ENCODE measurements at regions not wholly inside any gene's neighbourhood (a gene's known extent, or its start where the extent isn't known, plus 50 kb on each side); places are given as distances from the start of the nearest gene placed in this dataset.

DNA sequence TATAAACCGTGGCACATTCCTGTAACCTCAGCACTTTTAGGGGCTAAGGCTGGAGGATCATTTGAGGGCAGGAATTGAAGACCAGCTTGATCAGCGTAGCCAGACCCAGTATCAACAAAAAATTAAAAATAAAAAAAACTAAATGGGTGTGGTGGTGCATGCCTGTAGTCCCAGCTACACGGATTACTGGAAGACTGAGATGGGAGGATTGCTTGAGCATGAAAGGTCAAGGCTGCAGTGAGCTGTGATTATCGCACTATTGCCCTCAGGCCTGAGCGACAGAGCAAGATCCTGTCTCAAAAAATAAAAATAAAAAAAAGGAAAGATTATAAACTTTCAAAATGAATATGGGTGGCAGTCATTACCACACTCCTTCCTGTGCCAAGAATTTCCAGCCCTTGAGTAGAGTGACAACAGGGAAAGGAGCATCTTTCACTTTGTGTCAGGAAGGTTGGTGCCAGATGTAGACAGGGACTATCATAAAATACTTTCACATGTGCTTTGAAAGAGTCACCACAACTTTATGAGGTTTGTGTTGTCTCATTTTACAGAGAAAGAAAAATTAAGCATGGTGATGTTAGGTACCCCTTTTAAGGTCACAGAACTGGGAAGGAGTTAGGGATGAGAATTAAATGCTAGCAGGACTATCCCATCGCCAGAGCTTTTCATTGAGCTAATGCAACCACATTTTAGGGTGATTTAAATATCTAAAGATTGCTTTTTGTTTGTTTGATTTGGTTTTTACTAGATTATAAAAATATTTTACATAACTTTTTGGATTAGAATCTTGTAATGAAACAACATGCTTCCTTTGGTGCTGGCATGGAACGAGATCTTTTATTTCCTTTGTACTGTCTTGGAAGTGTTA, 1617.4 kb upstream of the ACVR2A start:
- DNase-seq (no peak), ATAC-seq (ENCODE audit: low read depth) (no peak)
- H3K4me3 ChIP-seq (ENCODE audit: control extremely low read depth in 1 of 5, extremely low read depth in 1 of 5, insufficient read depth in 1 of 5, low read depth in 2 of 5, low read length in 4 of 5): no peak overlapping the region
- no peak overlapping the region for H3K9ac ChIP-seq (ENCODE audit: low read length)
- no peaks in the 10 kb centered on the region for H3K79me2 ChIP-seq (ENCODE audit: control insufficient read depth, insufficient read depth, low read length)
- CTCF ChIA-PET: no interaction called here
- no peaks in the 10 kb centered on the region for H3K27me3 ChIP-seq (replicated peaks in 1 of 4; ENCODE audit: control extremely low read depth in 1 of 4, control insufficient read depth in 3 of 4, insufficient read depth in 4 of 4, low read length in 3 of 4)
- no peaks in the 10 kb centered on the region for H3K36me3 ChIP-seq (replicated peaks in 1 of 2; ENCODE audit: control extremely low read depth in 1 of 2, control insufficient read depth in 1 of 2, extremely low read depth in 1 of 2, insufficient read depth in 2 of 2, low read length in 1 of 2)
- H3K27ac ChIP-seq (ENCODE audit: low read length in 2 of 2): no peak overlapping the region
- no peaks in the 10 kb centered on the region for H4K20me1 ChIP-seq (ENCODE audit: control insufficient read depth, insufficient read depth, low read length, poor library complexity, severe bottlenecking)
- no peak overlapping the region for H3K27ac Mint-ChIP-seq
- no peak overlapping the region for H3K4me3 Mint-ChIP-seq
- intact Hi-C loops (cut with micrococcal nuclease): no loop called here
- no peak overlapping the region for H3K4me2 ChIP-seq (replicated peaks; ENCODE audit: low read depth, low read length, poor library complexity, severe bottlenecking)
- TF ChIP-seq, protein P1, sequence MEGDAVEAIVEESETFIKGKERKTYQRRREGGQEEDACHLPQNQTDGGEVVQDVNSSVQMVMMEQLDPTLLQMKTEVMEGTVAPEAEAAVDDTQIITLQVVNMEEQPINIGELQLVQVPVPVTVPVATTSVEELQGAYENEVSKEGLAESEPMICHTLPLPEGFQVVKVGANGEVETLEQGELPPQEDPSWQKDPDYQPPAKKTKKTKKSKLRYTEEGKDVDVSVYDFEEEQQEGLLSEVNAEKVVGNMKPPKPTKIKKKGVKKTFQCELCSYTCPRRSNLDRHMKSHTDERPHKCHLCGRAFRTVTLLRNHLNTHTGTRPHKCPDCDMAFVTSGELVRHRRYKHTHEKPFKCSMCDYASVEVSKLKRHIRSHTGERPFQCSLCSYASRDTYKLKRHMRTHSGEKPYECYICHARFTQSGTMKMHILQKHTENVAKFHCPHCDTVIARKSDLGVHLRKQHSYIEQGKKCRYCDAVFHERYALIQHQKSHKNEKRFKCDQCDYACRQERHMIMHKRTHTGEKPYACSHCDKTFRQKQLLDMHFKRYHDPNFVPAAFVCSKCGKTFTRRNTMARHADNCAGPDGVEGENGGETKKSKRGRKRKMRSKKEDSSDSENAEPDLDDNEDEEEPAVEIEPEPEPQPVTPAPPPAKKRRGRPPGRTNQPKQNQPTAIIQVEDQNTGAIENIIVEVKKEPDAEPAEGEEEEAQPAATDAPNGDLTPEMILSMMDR (IDR thresholded peaks at IDR 0.05): no peak
- no peak for TF ChIP-seq EZH2 (IDR thresholded peaks at IDR 0.05; ENCODE audit: borderline replicate concordance, insufficient read depth, low read depth, low read length, poor library complexity, severe bottlenecking)
- no peaks in the 10 kb centered on the region for H3K4me1 ChIP-seq (ENCODE audit: control insufficient read depth in 2 of 2, insufficient read depth in 2 of 2, low read length in 2 of 2)
- peaks cover 7% of the 10 kb centered on the region for H3K4me1 Mint-ChIP-seq
- no peak overlapping the region for H2AFZ ChIP-seq (ENCODE audit: insufficient read depth, low read depth, low read length, poor library complexity, severe bottlenecking)
- H3K27me3 Mint-ChIP-seq: no peaks in the 10 kb centered on the region
- POLR2A ChIA-PET: no interaction called here
- no peaks in the 10 kb centered on the region for H3K9me3 Mint-ChIP-seq (ENCODE audit: insufficient read depth)
- H3K9me3 ChIP-seq (ENCODE audit: control extremely low read depth in 1 of 3, control insufficient read depth in 2 of 3, insufficient read depth in 1 of 3, low read length in 2 of 3): no peaks in the 10 kb centered on the region
- no CpG with 5 or more reads among the region's 7 CpGs for WGBS (ENCODE audit: insufficient coverage)

DNA sequence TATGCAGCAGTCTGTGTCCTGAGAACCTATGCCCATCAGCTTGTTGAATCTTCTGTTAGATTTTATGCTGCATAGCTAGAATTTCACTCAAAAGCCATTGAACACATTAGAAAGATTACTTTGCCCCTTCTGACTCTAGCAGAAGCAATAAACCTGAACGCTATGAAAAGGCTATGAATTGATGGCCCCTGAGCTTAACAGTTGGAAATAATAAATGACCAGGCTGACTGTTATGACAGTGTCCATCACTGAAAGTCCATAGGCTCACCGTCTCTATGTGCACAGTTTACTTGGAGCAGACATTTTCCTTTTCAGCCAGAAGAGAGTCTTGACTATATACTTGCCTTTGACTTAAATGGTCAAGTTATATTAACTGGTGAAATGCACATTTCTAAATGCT, 1618.8 kb upstream of the ACVR2A start:
- Histone ChIP-seq H3K36me3 (replicated peaks in 1 of 2; ENCODE audit: control extremely low read depth in 1 of 2, control insufficient read depth in 1 of 2, extremely low read depth in 1 of 2, insufficient read depth in 2 of 2, low read length in 1 of 2) (no peaks in the 10 kb centered on the region), H3K9me3 (ENCODE audit: control extremely low read depth in 1 of 3, control insufficient read depth in 2 of 3, insufficient read depth in 1 of 3, low read length in 2 of 3) (no peaks in the 10 kb centered on the region), H4K20me1 (ENCODE audit: control insufficient read depth, insufficient read depth, low read length, poor library complexity, severe bottlenecking) (no peaks in the 10 kb centered on the region), H3K4me2 (replicated peaks; ENCODE audit: low read depth, low read length, poor library complexity, severe bottlenecking) (no peak overlapping the region), H3K27ac (ENCODE audit: low read length in 2 of 2) (no peak overlapping the region), H2AFZ (ENCODE audit: insufficient read depth, low read depth, low read length, poor library complexity, severe bottlenecking) (no peak overlapping the region), H3K4me1 (ENCODE audit: control insufficient read depth in 2 of 2, insufficient read depth in 2 of 2, low read length in 2 of 2) (no peaks in the 10 kb centered on the region), H3K79me2 (ENCODE audit: control insufficient read depth, insufficient read depth, low read length) (no peaks in the 10 kb centered on the region), H3K9ac (ENCODE audit: low read length) (no peak overlapping the region), H3K27me3 (replicated peaks in 1 of 4; ENCODE audit: control extremely low read depth in 1 of 4, control insufficient read depth in 3 of 4, insufficient read depth in 4 of 4, low read length in 3 of 4) (no peaks in the 10 kb centered on the region), H3K4me3 (ENCODE audit: control extremely low read depth in 1 of 5, extremely low read depth in 1 of 5, insufficient read depth in 1 of 5, low read depth in 2 of 5, low read length in 4 of 5) (no peak overlapping the region)
- TF ChIP-seq EZH2 (IDR thresholded peaks at IDR 0.05; ENCODE audit: borderline replicate concordance, insufficient read depth, low read depth, low read length, poor library complexity, severe bottlenecking): no peak
- TF ChIP-seq, protein P1 (IDR thresholded peaks at IDR 0.05): no peak
- intact Hi-C loops (cut with micrococcal nuclease): no loop called here
- Mint-ChIP-seq H3K27ac (no peak overlapping the region), H3K4me3 (no peak overlapping the region), H3K27me3 (no peaks in the 10 kb centered on the region), H3K4me1 (peaks cover 7% of the 10 kb centered on the region), H3K9me3 (ENCODE audit: insufficient read depth) (no peaks in the 10 kb centered on the region)
- ChIA-PET CTCF (no interaction called here), POLR2A (no interaction called here)
- 100% methylated on average over 1 of the region's 2 CpGs for WGBS (ENCODE audit: insufficient coverage)
- DNase-seq: no peak
- no peak for ATAC-seq (ENCODE audit: low read depth)
